Liver (tissue), 3 donors: ENCODE measurements at regions not wholly inside any gene's neighbourhood (a gene's known extent, or its start where the extent isn't known, plus 50 kb on each side); places are given as distances from the start of the nearest gene placed in this dataset.

Experiments used
- CTCF ChIP-seq: fragments of 150-350 bp; IDR thresholded peaks from 2 replicates; pipeline ENCODE4 v1.5.1; 2017; ENCODE audit warnings: improper control_type of control experiment, low read depth, low read length; ENCODE audit not compliant: missing input control
- FOXA1 ChIP-seq: IDR thresholded peaks from 2 replicates; pipeline ENCODE4 v1.6.1; 2016; ENCODE audit warnings: antibody characterized with exemption
- GABPA ChIP-seq, 2 donors: IDR thresholded peaks in 1 of 2; conservative IDR thresholded peaks in 1 of 2; 2 replicates each; pipeline ENCODE4 v1.6.1; 2016; ENCODE audit warnings: antibody characterized with exemption in 2 of 2, mild to moderate bottlenecking in 1 of 2, moderate library complexity in 1 of 2
- JUND ChIP-seq, 2 donors: IDR thresholded peaks; 2 replicates each; pipeline ENCODE4 v1.6.1; 2016; ENCODE audit warnings: antibody characterized with exemption in 2 of 2
- MAX ChIP-seq: IDR thresholded peaks from 2 replicates; pipeline ENCODE4 v1.6.1; 2016; ENCODE audit warnings: antibody characterized with exemption
- NR2F2 ChIP-seq: IDR thresholded peaks from 2 replicates; pipeline ENCODE4 v1.6.1; 2016; ENCODE audit warnings: antibody characterized with exemption
- RAD21 ChIP-seq, 2 donors: IDR thresholded peaks; 2 replicates each; pipeline ENCODE4 v1.6.1; 2016; ENCODE audit warnings: antibody characterized with exemption in 2 of 2, mild to moderate bottlenecking in 2 of 2
- RXRA ChIP-seq, 2 donors: IDR thresholded peaks; 2 replicates each; pipeline ENCODE4 v1.6.1; 2017 to 2018; ENCODE audit warnings: antibody characterized with exemption in 2 of 2, mild to moderate bottlenecking in 1 of 2
- SP1 ChIP-seq: IDR thresholded peaks from 2 replicates; pipeline ENCODE4 v1.6.1; 2018; ENCODE audit warnings: antibody characterized with exemption, mild to moderate bottlenecking
- TAF1 ChIP-seq: conservative IDR thresholded peaks from 2 replicates; pipeline ENCODE4 v1.6.1; 2016; ENCODE audit warnings: antibody characterized with exemption, mild to moderate bottlenecking
- ZBTB33 ChIP-seq: IDR thresholded peaks from 2 replicates; pipeline ENCODE4 v1.6.1; 2016; ENCODE audit warnings: antibody characterized with exemption
- donor health status: healthy.
- donor health status: healthy.

- TF ChIP-seq TAF1 (no peak), RXRA (IDR thresholded peaks at IDR 0.05) (no peak), MAX (no peak), RAD21 (IDR thresholded peaks at IDR 0.05) (no peak), JUND (IDR thresholded peaks at IDR 0.05) (no peak), CTCF (no peak), SP1 (no peak), GABPA (IDR thresholded peaks at IDR 0.05 in 1 of 2, conservative IDR thresholded peaks at IDR 0.05 in 1 of 2) (no peak), NR2F2 (no peak), FOXA1 (no peak), ZBTB33 (no peak)
Observed at GRCh38 chr2:195151711-195152110, 505.3 kb upstream of the SLC39A10 start.
